H1 (cell line): ENCODE measurements at regions not wholly inside any gene's neighbourhood (a gene's known extent, or its start where the extent isn't known, plus 50 kb on each side); places are given as distances from the start of the nearest gene placed in this dataset.

ENCODE experiments used
- CTCF ChIP-seq, 3 experiments: IDR thresholded peaks; 1 replicate in 2 of 3; 2 replicates in 1 of 3; pipeline versions ENCODE4 v1.5.1 to v1.6.1; 2011; ENCODE audit warnings: low read length in 3 of 3, mild to moderate bottlenecking in 3 of 3, inconsistent platforms in 2 of 3, low read depth in 1 of 3, moderate library complexity in 1 of 3; ENCODE audit not compliant: insufficient read depth in 1 of 3; ENCODE audit errors: control extremely low read depth in 1 of 3
- EP300 ChIP-seq, 2 experiments: IDR thresholded peaks; 1 replicate in 1 of 2; 2 replicates in 1 of 2; pipeline ENCODE4 v1.6.1; 2011 to 2012; ENCODE audit warnings: low read depth in 2 of 2, low read length in 2 of 2, mild to moderate bottlenecking in 2 of 2, borderline replicate concordance in 1 of 2, inconsistent platforms in 1 of 2, moderate library complexity in 1 of 2
- ZNF274 ChIP-seq: IDR thresholded peaks from 2 replicates; pipeline ENCODE4 v1.7.0; 2012; ENCODE audit warnings: low read length, borderline replicate concordance; ENCODE audit errors: extremely low read depth

GRCh38 chr1:5333291-5333690, 658.9 kb downstream of the NPHP4 start:
- TF ChIP-seq CTCF (IDR thresholded peaks at IDR 0.05; ENCODE audit: control extremely low read depth in 1 of 3, insufficient read depth in 1 of 3, low read depth in 1 of 3, low read length in 3 of 3) (no peak), ZNF274 (no peak), EP300 (IDR thresholded peaks at IDR 0.05; ENCODE audit: borderline replicate concordance in 1 of 2, low read depth in 2 of 2, low read length in 2 of 2) (no peak)
